Activated CD8-positive, alpha-beta memory T cell treated with anti-CD3 and anti-CD28 coated beads for 4 hours (primary cell): ENCODE measurements at regions not wholly inside any gene's neighbourhood (a gene's known extent, or its start where the extent isn't known, plus 50 kb on each side); places are given as distances from the start of the nearest gene placed in this dataset.

Source experiments
- DNase-seq, 2 donors: peaks; one replicate each; pipeline ENCODE4 v3.0.0-alpha.2; 2020; ENCODE audit warnings: low read depth in 2 of 2

- DNase-seq, result no peak
These were observed 106.1 kb downstream of the CRYAA start for GRCh38 chr21:43274946-43275310.

GRCh38 chr21:43274022-43274945 lies 105.5 kb downstream of the CRYAA start:
- DNase-seq, result no peak

GRCh38 chr21:43273708-43274021 lies 104.9 kb downstream of the CRYAA start:
- DNase-seq, result no peak

- no peak for DNase-seq
These were observed 104.4 kb downstream of the CRYAA start for GRCh38 chr21:43273016-43273707.

GRCh38 chr21:43272591-43272990 lies 103.8 kb downstream of the CRYAA start:
- no peak for DNase-seq

GRCh38 chr21:43271452-43272020 lies 102.7 kb downstream of the CRYAA start:
- DNase-seq, result no peak

GRCh38 chr21:43270800-43271301 lies 102.0 kb downstream of the CRYAA start:
- DNase-seq, result no peak

- no peak for DNase-seq
These were observed 101.3 kb downstream of the CRYAA start for GRCh38 chr21:43269957-43270705.

- DNase-seq, result no peak
These were observed 100.6 kb downstream of the CRYAA start for GRCh38 chr21:43269440-43269839.

- no peak for DNase-seq
These were observed 100.0 kb downstream of the CRYAA start for GRCh38 chr21:43268804-43269186.

- no peak for DNase-seq
These were observed 99.4 kb downstream of the CRYAA start for GRCh38 chr21:43268086-43268803.

- DNase-seq, result no peak
These were observed 98.7 kb downstream of the CRYAA start for GRCh38 chr21:43267391-43268085.

- DNase-seq, result no peak
These were observed 97.7 kb downstream of the CRYAA start for GRCh38 chr21:43266534-43266933.

- no peak for DNase-seq
These were observed 93.6 kb downstream of the CRYAA start for GRCh38 chr21:43262427-43262826.
